ENCODE measurements at regions not wholly inside any gene's neighbourhood (a gene's known extent, or its start where the extent isn't known, plus 50 kb on each side); places are given as distances from the start of the nearest gene placed in this dataset.
A peak's percentile ranks its signal among the peaks of the same experiment; 100 is the strongest.

GRCh38 chr4:104727643-104728042, 232.9 kb upstream of the CXXC4 start:
- no peaks in the 10 kb centered on the region for H3K27me3 Mint-ChIP-seq
- no peaks in the 10 kb centered on the region for H3K4me1 Mint-ChIP-seq
- H3K4me3 Mint-ChIP-seq, result no peak overlapping the region
- peak overlapping the region in 1 of 3 donors; percentile 55 for H3K27ac Mint-ChIP-seq
- peaks cover 5% of the 10 kb centered on the region for H3K36me3 Mint-ChIP-seq
- H3K9me3 Mint-ChIP-seq, result peaks cover 0 to 2% (median 0%) of the 10 kb centered on the region in 3 donors

DNA sequence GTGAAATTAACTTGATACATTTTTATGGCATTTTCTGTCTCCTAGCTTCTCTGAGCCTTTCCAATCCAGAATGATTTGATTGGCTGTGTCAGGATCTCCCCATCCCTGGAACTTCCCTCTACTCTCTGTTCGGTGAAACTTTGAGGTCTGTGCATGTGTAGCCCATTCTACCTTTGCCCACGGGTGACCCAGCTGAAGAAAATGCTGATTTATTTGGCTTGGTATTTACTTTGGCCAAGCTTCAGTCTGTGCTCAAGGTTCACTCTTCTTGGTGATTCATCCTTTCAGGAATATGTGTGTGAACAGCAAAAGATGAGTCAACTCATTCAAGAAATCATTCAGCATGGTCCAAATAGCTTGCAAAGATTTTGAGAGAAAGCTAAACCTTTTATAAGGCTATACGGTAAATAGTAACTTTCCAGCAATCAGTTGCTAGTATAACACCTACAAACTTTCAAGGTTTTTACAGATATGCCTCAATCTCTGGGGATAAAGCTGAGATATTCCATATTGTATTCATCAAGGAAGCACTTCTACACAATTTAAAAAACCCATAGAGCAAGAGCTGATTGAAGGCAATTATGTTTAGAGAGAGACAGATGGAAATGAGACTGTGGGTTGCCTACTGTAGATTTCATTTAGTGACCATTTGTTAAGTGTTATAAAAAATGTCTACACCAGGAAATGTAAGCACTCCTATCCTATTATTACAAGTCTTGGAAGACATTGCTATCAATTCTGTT, 233.9 kb upstream of the CXXC4 start:
- Mint-ChIP-seq H3K4me3 (no peak overlapping the region), H3K27ac (no peak overlapping the region), H3K4me1 (no peaks in the 10 kb centered on the region), H3K9me3 (no peaks in the 10 kb centered on the region), H3K36me3 (peaks cover 5% of the 10 kb centered on the region), H3K27me3 (no peaks in the 10 kb centered on the region)

DNA sequence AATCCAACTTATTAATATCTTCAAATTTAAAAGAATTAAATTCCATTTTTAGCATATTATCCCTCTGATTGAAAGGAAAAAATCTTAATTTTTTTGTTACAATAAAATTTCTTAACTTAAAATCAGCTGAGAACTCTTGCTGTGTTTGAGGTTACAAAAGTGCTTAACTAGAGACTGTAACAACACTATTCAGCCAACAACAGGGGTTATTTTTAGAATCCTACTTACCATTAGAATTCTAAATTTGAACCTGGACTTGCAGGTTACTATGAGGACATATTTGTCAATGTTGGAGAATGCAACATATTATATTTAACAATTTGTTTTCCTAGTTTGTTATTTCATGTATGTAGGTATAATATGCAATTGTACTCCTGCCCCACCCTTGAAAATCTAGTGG, 238.1 kb upstream of the CXXC4 start:
- H3K4me1 Mint-ChIP-seq, result peaks cover 0 to 2% (median 1%) of the 10 kb centered on the region in 3 donors
- no peak overlapping the region for H3K27ac Mint-ChIP-seq
- no peak overlapping the region for H3K4me3 Mint-ChIP-seq
- peaks cover 4% of the 10 kb centered on the region for H3K36me3 Mint-ChIP-seq
- H3K9me3 Mint-ChIP-seq, result no peaks in the 10 kb centered on the region
- H3K27me3 Mint-ChIP-seq, result no peaks in the 10 kb centered on the region

GRCh38 chr4:104735174-104735573, 240.5 kb upstream of the CXXC4 start:
- Mint-ChIP-seq H3K36me3 (peaks cover 2% of the 10 kb centered on the region), H3K4me3 (no peak overlapping the region), H3K4me1 (peaks cover 0 to 2% (median 1%) of the 10 kb centered on the region in 3 donors), H3K27ac (no peak overlapping the region), H3K27me3 (no peaks in the 10 kb centered on the region), H3K9me3 (no peaks in the 10 kb centered on the region)

DNA sequence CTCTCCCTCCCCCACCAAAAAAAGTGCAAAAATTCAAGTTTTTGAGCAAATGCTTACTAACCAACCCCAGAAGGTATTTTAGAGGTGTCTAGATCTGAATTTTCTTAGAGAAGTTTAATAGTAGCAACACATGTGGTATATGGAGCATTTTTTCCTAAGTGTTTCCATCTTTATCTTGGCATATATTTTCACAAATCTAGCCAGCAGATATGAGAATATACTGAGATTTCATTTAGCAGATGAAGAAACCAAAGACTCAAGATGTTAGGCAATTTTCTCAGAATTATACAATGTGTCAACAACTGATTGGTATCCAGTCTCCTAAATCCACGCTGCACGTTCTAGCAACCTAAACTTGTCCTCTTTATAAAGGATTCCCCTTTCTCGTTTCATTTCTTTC, 245.5 kb upstream of the CXXC4 start:
- Mint-ChIP-seq H3K27me3 (no peaks in the 10 kb centered on the region), H3K4me3 (no peak overlapping the region), H3K4me1 (peaks cover 21 to 23% (median 22%) of the 10 kb centered on the region in 3 donors), H3K9me3 (no peaks in the 10 kb centered on the region), H3K27ac (no peak overlapping the region), H3K36me3 (peaks cover 2% of the 10 kb centered on the region)

GRCh38 chr4:104743215-104743653, 248.5 kb upstream of the CXXC4 start:
- peaks cover 20 to 22% (median 21%) of the 10 kb centered on the region in 3 donors for H3K4me1 Mint-ChIP-seq
- H3K4me3 Mint-ChIP-seq, result peak overlapping the region in 3 of 4 donors; percentile 24 to 90 (median 70)
- no peaks in the 10 kb centered on the region for H3K36me3 Mint-ChIP-seq
- peak overlapping the region; percentile 12 to 55 (median 38) for H3K27ac Mint-ChIP-seq
- no peaks in the 10 kb centered on the region for H3K27me3 Mint-ChIP-seq
- H3K9me3 Mint-ChIP-seq, result no peaks in the 10 kb centered on the region

DNA sequence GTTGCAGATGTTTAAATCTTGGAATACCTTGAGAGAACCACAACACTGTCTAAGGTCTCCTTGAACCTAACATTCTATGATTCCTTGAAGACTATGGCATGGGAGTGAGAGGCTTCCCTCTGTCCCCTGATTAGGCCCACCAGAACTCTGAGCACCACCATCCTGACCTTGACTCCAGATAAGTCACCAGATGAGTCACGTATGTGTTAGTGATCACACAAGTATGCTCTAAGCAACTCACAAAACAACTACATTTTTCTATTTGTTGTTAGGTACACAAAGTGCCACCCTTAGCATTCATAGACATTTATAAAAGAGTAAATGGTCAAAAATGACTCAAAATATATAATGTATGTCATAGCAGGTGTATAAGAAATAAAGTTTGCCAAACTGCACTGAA, 252.9 kb upstream of the CXXC4 start:
- H3K9me3 Mint-ChIP-seq, result no peaks in the 10 kb centered on the region
- H3K27me3 Mint-ChIP-seq, result no peaks in the 10 kb centered on the region
- no peak overlapping the region for H3K4me3 Mint-ChIP-seq
- H3K36me3 Mint-ChIP-seq, result peaks cover 3% of the 10 kb centered on the region
- H3K27ac Mint-ChIP-seq, result no peak overlapping the region
- H3K4me1 Mint-ChIP-seq, result peaks cover 22 to 23% (median 22%) of the 10 kb centered on the region in 3 donors

DNA sequence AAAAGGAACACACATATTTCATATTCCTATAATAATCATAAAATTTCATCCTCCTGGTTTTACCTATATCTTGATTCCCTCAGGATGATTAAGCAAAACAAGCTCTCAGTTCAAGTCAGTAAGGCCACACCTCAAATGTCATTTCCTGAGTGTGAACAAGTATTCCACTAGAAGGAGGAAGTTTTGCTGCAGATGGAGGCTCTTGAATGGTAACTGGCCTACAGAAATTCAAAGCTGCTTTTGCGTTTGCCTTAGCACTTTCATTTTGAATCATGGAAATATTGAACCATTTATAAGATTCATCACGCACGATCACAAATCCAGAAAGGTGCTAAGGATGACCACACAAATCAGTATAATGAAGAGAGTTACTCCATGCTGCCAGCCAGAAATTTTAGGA, 254.4 kb upstream of the CXXC4 start:
- H3K4me3 Mint-ChIP-seq, result peak overlapping the region in 2 of 4 donors; percentile 14 to 88
- peaks cover 6% of the 10 kb centered on the region for H3K36me3 Mint-ChIP-seq
- no peaks in the 10 kb centered on the region for H3K27me3 Mint-ChIP-seq
- H3K4me1 Mint-ChIP-seq, result peaks cover 13 to 17% (median 14%) of the 10 kb centered on the region in 3 donors
- H3K27ac Mint-ChIP-seq, result peak overlapping the region in 1 of 3 donors; percentile 18
- no peaks in the 10 kb centered on the region for H3K9me3 Mint-ChIP-seq

DNA sequence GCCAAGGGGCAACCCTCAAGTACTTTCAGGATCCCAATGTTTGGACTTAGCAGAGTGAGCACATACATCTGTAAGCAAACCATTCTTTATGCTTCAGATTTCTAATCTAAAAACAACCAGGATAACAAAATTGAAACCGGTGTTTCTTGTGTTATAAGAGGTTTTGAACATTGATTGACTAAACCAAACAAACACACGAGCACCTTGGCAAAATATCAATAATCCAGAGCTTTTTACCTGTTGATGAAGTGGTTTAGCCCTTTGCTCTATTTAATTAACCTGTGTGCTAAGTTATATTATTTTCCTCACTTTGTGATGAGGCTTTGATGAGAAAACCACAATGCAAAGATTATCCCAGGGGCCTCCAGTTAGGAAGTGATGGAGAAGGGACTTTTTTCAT, 255.3 kb upstream of the CXXC4 start:
- H3K4me1 Mint-ChIP-seq, result peaks cover 13 to 17% (median 14%) of the 10 kb centered on the region in 3 donors
- H3K9me3 Mint-ChIP-seq, result no peaks in the 10 kb centered on the region
- no peak overlapping the region for H3K27ac Mint-ChIP-seq
- no peak overlapping the region for H3K4me3 Mint-ChIP-seq
- H3K27me3 Mint-ChIP-seq, result no peaks in the 10 kb centered on the region
- H3K36me3 Mint-ChIP-seq, result peaks cover 6% of the 10 kb centered on the region

DNA sequence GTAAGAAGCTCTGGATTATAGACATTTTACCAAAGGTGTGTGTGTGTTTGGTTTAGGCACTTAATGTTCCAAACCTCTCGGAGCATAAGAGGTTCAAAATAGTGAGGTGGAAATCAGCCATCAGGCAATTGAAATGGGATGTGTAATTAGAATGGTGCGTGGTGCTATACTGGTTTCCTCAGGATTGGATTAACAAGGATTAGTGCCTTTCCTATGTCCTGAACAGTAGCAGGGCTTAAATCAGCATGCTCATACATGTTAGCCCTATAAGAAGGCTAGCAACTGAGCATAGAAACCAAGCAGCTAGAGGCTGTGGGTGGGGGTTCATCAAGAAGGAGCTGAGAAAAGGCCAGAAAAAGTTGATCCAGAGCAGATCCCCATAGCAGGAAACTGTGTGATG, 256.8 kb upstream of the CXXC4 start:
- Mint-ChIP-seq H3K27me3 (no peaks in the 10 kb centered on the region), H3K27ac (no peak overlapping the region), H3K4me3 (no peak overlapping the region), H3K9me3 (no peaks in the 10 kb centered on the region), H3K36me3 (peaks cover 6% of the 10 kb centered on the region), H3K4me1 (peaks cover 13 to 17% (median 14%) of the 10 kb centered on the region in 3 donors)

DNA sequence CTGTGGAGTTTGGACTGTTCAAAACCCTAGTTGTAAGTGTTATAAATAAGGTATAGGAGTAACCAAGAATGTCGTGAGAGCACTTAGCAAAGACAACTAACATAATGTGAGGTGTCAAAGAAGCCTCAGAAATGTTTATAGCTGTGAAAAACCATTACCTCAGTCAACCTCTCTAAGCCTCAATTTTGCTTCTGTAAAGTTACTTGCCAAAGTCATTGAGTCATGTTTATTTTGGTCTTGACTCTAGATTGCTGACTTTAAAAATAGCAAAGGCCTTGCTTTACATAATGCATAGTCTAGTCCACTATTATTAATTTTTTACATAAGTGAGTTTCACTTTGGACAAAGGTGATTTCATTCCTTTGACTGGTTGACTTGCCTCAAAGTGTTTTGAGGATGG, 257.6 kb upstream of the CXXC4 start:
- Mint-ChIP-seq H3K4me1 (peaks cover 16 to 17% (median 17%) of the 10 kb centered on the region in 3 donors), H3K27me3 (no peaks in the 10 kb centered on the region), H3K4me3 (no peak overlapping the region), H3K36me3 (peaks cover 6% of the 10 kb centered on the region), H3K27ac (no peak overlapping the region), H3K9me3 (no peaks in the 10 kb centered on the region)

- H3K27ac Mint-ChIP-seq, result no peak overlapping the region
- H3K27me3 Mint-ChIP-seq, result peaks cover 1% of the 10 kb centered on the region
Measured at GRCh38 chr4:104756837-104757236, 262.1 kb upstream of the CXXC4 start.

DNA sequence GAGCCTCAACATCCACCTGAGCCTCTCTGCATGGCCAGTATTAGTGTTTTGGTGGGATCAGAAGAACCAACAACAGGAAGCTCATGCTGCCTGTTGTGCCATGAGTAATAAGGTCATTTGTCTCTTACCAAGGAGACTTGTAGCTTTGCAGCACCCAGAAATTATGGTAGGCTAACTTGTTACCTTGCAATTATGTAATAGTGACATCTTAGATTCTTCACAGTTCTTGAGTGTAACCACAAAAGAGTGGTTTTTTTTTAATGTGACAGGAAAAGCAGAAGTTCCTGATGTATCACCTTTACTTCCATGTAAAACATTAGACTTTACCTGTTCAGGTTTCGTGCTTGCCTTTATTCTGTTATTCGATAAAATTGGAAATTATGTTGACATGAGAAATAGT, 263.9 kb upstream of the CXXC4 start:
- H3K36me3 Mint-ChIP-seq, result no peaks in the 10 kb centered on the region
- H3K27me3 Mint-ChIP-seq, result peaks cover 3% of the 10 kb centered on the region
- no peak overlapping the region for H3K27ac Mint-ChIP-seq
- peak overlapping the region in 1 of 4 donors; percentile 39 for H3K4me3 Mint-ChIP-seq
- H3K4me1 Mint-ChIP-seq, result peaks cover 9 to 13% (median 12%) of the 10 kb centered on the region in 3 donors
- no peaks in the 10 kb centered on the region for H3K9me3 Mint-ChIP-seq

More at GRCh38 chr4:104756837-104757236, 262.1 kb upstream of the CXXC4 start:
- Mint-ChIP-seq H3K4me3 (no peak overlapping the region), H3K9me3 (no peaks in the 10 kb centered on the region), H3K36me3 (peaks cover 3% of the 10 kb centered on the region), H3K4me1 (peaks cover 9 to 18% (median 14%) of the 10 kb centered on the region in 3 donors)

GRCh38 chr4:104763554-104764222, 269.0 kb upstream of the CXXC4 start:
- no peak overlapping the region for H3K27ac Mint-ChIP-seq
- H3K36me3 Mint-ChIP-seq, result no peaks in the 10 kb centered on the region
- peaks cover 3 to 8% (median 6%) of the 10 kb centered on the region in 3 donors for H3K4me1 Mint-ChIP-seq
- H3K27me3 Mint-ChIP-seq, result peaks cover 3% of the 10 kb centered on the region
- peaks cover 0 to 2% (median 0%) of the 10 kb centered on the region in 3 donors for H3K9me3 Mint-ChIP-seq
- H3K4me3 Mint-ChIP-seq, result no peak overlapping the region

- H3K4me3 Mint-ChIP-seq, result no peak overlapping the region
Measured at GRCh38 chr4:104766676-104767075, 272.0 kb upstream of the CXXC4 start.

More at GRCh38 chr4:104766676-104767075, 272.0 kb upstream of the CXXC4 start:
- Mint-ChIP-seq H3K36me3 (no peaks in the 10 kb centered on the region), H3K27me3 (peaks cover 1% of the 10 kb centered on the region), H3K27ac (no peak overlapping the region), H3K4me1 (peaks cover 6 to 8% (median 7%) of the 10 kb centered on the region in 3 donors), H3K9me3 (peaks cover 0 to 2% (median 0%) of the 10 kb centered on the region in 3 donors)
